Stimulated activated naive B cell treated with anti-CD40 and anti-IgM and Interleukin-4, amounts not matched to agents 10 μg/mL and 1 μg/mL and 100 μg/mL, for 72 hours (primary cell): ENCODE measurements at regions not wholly inside any gene's neighbourhood (a gene's known extent, or its start where the extent isn't known, plus 50 kb on each side); places are given as distances from the start of the nearest gene placed in this dataset.
"Not testable (repeated sequence)": the region's sequence is repeated elsewhere in the genome, so short reads cannot be mapped to it uniquely, and the experiment has no call there.

ENCODE experiments used
- ATAC-seq, 2 donors: fragments of 150-1000 bp; cut with Tn5 transposase; replicated peaks; 2 replicates each; pipeline ENCODE4 v1.10.0; 2021; ENCODE audit warnings: moderate library complexity in 1 of 2
- DNase-seq: peaks from one replicate; pipeline ENCODE4 v3.0.0; 2021
- H3K27ac Mint-ChIP-seq: one replicate; pipeline ENCODE4 v1.8.0; 2022; ENCODE audit warnings: mild to moderate bottlenecking, mixed read lengths
- H3K27me3 Mint-ChIP-seq, 2 donors: one replicate each; pipeline ENCODE4 v1.8.0; 2022; ENCODE audit warnings: mixed read lengths in 2 of 2
- H3K36me3 Mint-ChIP-seq, 2 donors: one replicate each; pipeline ENCODE4 v1.8.0; 2022; ENCODE audit warnings: mixed read lengths in 2 of 2, mild to moderate bottlenecking in 1 of 2
- H3K4me1 Mint-ChIP-seq, 2 donors: one replicate each; pipeline ENCODE4 v1.8.0; 2022; ENCODE audit warnings: mixed read lengths in 2 of 2, mild to moderate bottlenecking in 1 of 2
- H3K4me3 Mint-ChIP-seq, 2 donors: one replicate each; pipeline ENCODE4 v1.8.0; 2022; ENCODE audit warnings: mild to moderate bottlenecking in 2 of 2, mixed read lengths in 2 of 2, moderate library complexity in 1 of 2
- H3K9me3 Mint-ChIP-seq, 2 donors: one replicate each; pipeline ENCODE4 v1.8.0; 2022; ENCODE audit warnings: mixed read lengths in 2 of 2, mild to moderate bottlenecking in 1 of 2

DNA sequence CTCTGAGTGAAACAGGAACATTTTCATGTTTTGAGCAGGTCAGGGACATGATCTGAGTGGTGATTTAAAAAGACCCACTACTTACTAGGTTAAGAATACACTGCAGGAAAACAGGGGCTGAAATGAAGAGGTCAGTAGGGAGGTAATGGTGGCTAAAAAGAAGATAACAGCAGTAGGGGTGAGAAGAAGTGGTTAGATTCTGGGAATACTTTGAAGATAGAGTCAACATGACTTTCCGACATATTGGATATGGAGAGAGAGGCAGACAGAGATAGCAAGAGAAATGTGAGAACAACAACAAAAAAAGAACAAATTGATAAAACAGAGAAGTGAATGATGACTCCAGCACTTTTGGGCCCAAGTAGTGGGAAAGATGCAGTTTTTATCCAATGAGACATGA lies 168.0 kb downstream of the ALX1 start:
- Mint-ChIP-seq H3K27ac (no peak overlapping the region), H3K4me3 (no peak overlapping the region)

DNA sequence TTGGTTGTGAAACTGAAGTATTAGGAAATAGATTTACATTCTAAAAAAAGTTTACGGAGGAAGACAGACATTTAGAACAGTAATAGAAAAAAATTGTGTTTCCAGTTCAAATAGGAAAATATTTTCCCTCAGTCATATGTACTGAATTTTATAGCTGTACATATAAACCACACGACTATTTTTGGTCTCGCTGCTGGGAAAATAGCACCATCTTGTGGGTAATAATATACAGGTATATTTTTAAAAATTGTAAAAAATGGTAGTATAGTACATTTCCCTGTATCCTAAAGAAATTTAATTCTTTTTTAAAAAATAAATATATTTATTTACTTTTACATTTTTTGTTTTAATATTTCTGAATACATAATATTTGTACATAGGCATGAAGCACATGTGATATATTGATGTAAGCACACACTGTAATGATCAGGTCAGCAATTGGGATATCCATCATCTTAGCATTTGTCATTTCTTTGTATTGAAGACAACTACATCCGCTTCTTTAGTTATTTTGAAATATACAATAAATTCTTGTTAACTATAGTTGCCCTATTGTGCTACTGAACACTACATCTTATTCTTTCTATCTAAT lies 168.6 kb downstream of the ALX1 start:
- no peak for DNase-seq
- no peak for ATAC-seq
- no peaks in the 10 kb centered on the region for H3K36me3 Mint-ChIP-seq

More for the DNA sequence above, 168.0 kb downstream of the ALX1 start:
- no peaks in the 10 kb centered on the region for H3K36me3 Mint-ChIP-seq
- DNase-seq (no peak), ATAC-seq (no peak)
- peaks cover 5% of the 10 kb centered on the region in 2 donors for H3K27me3 Mint-ChIP-seq
- H3K9me3 Mint-ChIP-seq, result no peaks in the 10 kb centered on the region
- H3K4me1 Mint-ChIP-seq, result no peaks in the 10 kb centered on the region

DNA sequence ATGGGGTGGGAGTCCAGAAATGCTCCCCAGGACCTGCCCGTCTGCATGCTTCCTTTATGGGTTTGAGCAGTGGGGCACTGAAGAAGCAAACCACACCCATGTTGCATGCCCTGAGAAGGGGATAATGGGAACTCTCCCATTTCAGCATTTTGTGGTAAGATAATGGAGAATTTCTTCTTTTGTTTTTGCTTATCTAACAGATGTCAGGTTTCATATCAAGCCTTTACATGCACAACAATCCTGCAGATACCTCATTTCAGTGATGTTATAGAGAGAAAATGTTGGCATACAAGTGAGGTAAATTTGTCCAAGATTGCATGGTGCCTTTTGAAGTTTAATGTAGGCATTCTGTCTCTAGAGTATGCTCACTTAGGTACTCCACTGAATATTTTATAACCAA lies 177.0 kb downstream of the ALX1 start:
- ATAC-seq (no peak), DNase-seq (no peak)
- Mint-ChIP-seq H3K9me3 (no peaks in the 10 kb centered on the region), H3K4me1 (no peaks in the 10 kb centered on the region), H3K27ac (no peak overlapping the region), H3K27me3 (no peaks in the 10 kb centered on the region), H3K4me3 (no peak overlapping the region), H3K36me3 (no peaks in the 10 kb centered on the region)

More for the DNA sequence above, 168.6 kb downstream of the ALX1 start:
- no peaks in the 10 kb centered on the region for H3K9me3 Mint-ChIP-seq
- no peaks in the 10 kb centered on the region for H3K4me1 Mint-ChIP-seq
- no peak overlapping the region for H3K4me3 Mint-ChIP-seq
- H3K27ac Mint-ChIP-seq, result no peak overlapping the region
- peaks cover 5% of the 10 kb centered on the region in 2 donors for H3K27me3 Mint-ChIP-seq

DNA sequence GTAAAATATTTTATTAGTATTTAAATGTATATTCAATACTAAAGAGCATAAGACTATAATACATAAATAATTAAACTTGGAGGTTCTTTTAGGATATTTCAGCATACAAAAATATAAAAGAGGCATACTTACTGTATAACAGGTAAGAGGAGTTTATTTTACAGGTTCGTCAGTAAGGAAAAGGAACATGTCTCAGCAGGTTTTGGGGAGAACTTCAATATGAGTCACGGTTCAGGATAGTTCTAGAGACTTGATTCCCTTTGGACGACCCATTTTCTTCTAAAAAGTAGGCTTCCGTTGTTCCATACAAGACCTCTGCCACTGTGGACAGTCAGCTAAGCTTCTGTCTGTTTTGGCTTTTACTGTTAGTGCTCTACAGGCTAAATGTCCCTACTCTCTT lies 181.1 kb downstream of the ALX1 start:
- ATAC-seq, result no peak
- no peaks in the 10 kb centered on the region for H3K27me3 Mint-ChIP-seq
- H3K9me3 Mint-ChIP-seq, result no peaks in the 10 kb centered on the region
- no peak overlapping the region for H3K27ac Mint-ChIP-seq
- no peaks in the 10 kb centered on the region for H3K4me1 Mint-ChIP-seq
- DNase-seq, result no peak
- no peak overlapping the region for H3K4me3 Mint-ChIP-seq
- H3K36me3 Mint-ChIP-seq, result no peaks in the 10 kb centered on the region

DNA sequence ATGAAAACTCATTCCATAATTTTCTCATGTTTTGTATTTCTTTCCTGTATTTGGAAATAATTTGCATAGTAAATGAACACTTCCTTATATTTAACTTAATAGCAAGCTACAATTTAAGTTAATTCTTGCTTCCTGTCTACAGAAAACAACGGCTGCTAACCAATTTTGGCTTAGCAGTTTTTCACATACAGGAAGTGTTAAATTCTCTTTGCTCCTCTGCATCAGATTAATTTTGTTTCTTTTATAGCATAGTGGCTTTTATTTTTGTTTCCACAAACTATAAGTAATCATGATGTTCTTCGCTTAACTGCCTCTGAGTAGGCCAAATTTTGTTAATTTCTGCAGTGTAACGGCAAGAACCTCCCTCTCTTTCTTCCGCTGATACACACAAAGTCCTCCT lies 182.9 kb downstream of the ALX1 start:
- Mint-ChIP-seq H3K36me3 (no peaks in the 10 kb centered on the region), H3K9me3 (no peaks in the 10 kb centered on the region), H3K27ac (no peak overlapping the region), H3K4me1 (no peaks in the 10 kb centered on the region), H3K27me3 (no peaks in the 10 kb centered on the region), H3K4me3 (no peak overlapping the region)
- no peak for DNase-seq
- ATAC-seq, result no peak

DNA sequence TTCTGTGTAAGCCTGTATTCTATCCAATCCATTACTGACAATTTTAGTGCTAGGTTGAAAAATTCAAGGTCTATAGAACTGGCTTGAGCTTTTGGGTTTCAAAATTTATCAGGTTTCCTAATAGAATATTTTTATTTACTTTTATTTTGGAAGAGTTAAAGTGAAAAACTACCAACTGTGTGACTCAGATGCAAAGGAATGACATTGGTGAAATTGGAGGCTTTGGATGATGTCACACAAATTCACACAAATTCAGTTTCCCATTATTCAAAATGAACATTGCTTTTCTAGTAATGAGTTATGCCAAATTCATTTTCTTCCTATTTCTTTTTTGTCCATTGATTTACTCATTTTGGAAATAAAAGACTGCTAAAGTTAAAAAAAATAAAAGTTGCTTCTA lies 186.9 kb downstream of the ALX1 start:
- H3K27me3 Mint-ChIP-seq, result peaks cover 5% of the 10 kb centered on the region in 2 donors
- DNase-seq, result no peak
- no peak overlapping the region for H3K4me3 Mint-ChIP-seq
- no peaks in the 10 kb centered on the region for H3K36me3 Mint-ChIP-seq
- peaks cover 9 to 16% of the 10 kb centered on the region in 2 donors for H3K4me1 Mint-ChIP-seq
- H3K27ac Mint-ChIP-seq, result no peak overlapping the region
- H3K9me3 Mint-ChIP-seq, result peaks cover 0 to 5% of the 10 kb centered on the region in 2 donors
- no peak for ATAC-seq

DNA sequence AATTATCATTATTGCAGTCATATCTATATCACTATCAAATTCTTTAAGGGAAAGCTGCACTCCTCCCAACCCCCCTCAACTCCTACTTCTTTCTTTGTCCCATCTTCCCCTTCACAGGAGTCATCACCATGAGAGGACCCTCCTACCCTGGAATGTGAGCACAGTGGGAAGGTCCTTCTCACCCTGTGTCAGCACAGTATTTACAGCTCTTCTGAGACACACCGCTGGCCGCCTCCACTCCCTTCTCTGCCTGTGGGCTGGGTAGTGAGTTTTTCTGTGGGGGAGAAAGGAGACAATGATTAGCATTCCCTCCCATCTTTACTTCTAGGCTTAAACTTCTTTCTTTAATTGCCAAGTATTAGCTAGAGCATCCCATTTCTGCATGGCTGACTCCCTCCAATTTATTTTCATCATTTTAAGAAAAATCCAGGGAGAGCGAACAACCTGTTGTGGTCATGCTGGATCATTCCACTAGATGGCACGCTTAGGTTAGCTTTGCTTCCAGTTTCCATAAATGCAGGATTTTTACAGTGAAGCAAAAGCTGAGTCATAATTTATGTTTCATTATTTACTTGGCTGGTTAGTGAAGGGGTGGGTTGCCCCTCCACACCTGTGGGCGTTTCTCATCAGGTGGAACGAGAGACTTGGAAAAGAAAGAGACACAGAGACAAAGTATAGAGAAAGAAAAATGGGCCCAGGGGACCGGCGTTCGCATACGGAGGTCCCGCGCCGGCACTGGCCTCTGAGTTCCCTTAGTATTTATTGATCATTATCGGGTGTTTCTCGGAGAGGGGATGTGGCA lies 188.5 kb downstream of the ALX1 start:
- DNase-seq (peak; percentile 7), ATAC-seq (peak; percentile 76 to 79)
- H3K4me1 Mint-ChIP-seq, result peaks cover 9 to 16% of the 10 kb centered on the region in 2 donors
- H3K4me3 Mint-ChIP-seq, result peak overlapping the region; percentile 77 to 83
- peak overlapping the region; percentile 71 for H3K27ac Mint-ChIP-seq
- peaks cover 5% of the 10 kb centered on the region in 2 donors for H3K27me3 Mint-ChIP-seq
- H3K36me3 Mint-ChIP-seq, result no peaks in the 10 kb centered on the region
- peaks cover 0 to 5% of the 10 kb centered on the region in 2 donors for H3K9me3 Mint-ChIP-seq

DNA sequence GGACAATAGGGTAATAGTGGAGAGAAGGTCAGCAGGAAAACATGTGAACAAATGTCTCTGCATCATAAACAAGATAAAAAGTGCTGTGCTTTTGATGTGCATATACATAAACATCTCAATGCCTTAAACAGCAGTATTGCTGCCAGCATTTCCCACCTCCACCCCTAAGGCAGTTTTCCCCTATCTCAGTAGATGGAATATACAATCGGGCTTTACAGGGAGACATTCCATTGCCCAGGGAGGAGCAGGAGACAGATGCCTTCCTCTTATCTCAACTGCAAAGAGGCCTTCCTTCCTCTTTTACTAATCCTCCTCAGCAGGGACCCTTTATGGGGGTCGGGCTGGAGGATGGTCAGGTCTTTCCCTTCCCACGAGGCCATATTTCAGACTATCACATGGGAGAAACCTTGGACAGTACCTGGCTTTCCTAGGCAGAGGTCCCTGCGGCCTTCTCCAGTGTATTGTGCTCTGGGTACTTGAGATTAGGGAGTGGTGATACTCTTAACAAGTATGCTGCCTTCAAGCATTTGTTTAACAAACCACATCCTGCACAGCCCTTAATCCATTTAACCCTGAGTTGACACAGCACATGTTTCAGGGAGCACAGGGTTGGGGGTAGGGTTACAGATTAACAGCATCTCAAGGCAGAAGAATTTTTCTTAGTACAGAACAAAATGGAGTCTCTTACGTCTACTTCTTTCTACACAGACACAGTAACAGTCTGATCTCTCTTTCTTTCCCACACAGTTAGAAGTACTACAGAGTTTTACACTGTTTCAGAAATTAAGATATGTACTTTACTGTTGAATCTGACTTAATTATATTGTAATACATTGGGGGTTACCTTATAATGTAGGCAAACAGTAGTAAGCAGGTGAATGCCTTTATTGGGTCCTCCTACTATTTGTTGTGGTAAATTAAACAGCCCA lies 189.4 kb downstream of the ALX1 start:
- H3K27me3 Mint-ChIP-seq, H3K9me3 Mint-ChIP-seq, ATAC-seq, DNase-seq, H3K36me3 Mint-ChIP-seq: not testable (repeated sequence)
- Mint-ChIP-seq H3K4me1 (peaks cover 9 to 16% of the 10 kb centered on the region in 2 donors), H3K4me3 (peak overlapping the region; percentile 77 to 83), H3K27ac (peak overlapping the region; percentile 71)

DNA sequence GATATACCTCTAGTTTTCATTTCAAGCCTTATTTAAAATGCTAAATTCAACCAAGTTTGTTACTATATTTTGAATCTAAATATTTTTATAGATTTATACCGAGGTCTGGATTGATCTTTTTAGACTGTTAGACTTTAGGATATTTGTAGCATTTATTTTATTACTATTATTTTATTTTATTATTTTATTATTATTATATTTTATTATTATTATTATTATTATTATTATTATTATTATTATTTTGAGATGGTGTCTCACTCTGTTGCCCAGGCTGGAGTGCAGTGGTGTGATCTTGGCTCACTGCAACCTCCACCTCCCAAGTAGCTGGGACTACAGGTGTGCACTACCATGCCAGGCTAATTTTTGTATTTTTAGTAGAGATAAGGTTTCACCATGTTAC lies 195.3 kb downstream of the ALX1 start:
- H3K9me3 Mint-ChIP-seq, H3K4me1 Mint-ChIP-seq, H3K4me3 Mint-ChIP-seq, H3K27ac Mint-ChIP-seq, H3K36me3 Mint-ChIP-seq, H3K27me3 Mint-ChIP-seq, ATAC-seq, DNase-seq: not testable (repeated sequence)

DNA sequence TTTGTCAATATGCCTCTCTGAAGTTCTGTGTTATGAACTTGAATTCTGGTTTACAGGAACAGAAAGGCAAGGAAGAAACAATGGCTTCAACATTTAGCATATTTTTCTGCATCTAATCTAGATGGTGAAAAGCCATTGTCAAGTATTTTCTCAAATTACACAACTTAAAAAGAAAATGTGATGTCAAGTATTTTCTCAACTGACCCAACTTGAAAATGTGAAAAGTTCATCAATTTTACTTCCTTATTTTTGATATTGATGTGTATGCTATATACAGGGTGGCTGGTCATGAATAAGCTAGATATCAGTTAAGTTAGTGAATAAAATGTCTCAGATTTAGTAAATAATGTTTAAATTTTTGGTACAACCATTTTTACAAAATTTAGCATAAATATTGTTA lies 196.7 kb downstream of the ALX1 start:
- ATAC-seq (no peak), DNase-seq (no peak)
- no peak overlapping the region for H3K4me3 Mint-ChIP-seq
- H3K27me3 Mint-ChIP-seq, result no peaks in the 10 kb centered on the region
- no peak overlapping the region for H3K27ac Mint-ChIP-seq
- no peaks in the 10 kb centered on the region for H3K9me3 Mint-ChIP-seq
- no peaks in the 10 kb centered on the region for H3K4me1 Mint-ChIP-seq
- no peaks in the 10 kb centered on the region for H3K36me3 Mint-ChIP-seq

DNA sequence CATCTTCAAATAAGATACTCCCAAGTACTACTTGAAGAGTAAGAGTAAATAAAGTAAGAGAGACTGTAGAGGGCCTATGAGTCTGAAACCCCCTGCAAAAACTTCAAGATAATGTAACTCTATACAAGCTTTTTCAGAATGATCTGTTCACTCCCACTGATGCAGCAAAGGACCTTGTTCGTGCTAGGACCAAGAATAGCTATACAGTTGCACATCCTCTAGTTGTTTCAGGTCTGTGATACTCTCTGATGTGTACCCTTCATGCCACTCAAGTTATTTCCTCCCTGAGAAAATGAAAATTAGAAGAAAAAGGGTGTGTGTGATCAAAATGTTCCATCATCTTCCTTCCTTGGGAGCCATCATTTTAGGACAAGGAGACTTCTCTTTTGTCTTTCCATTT lies 204.4 kb downstream of the ALX1 start:
- no peak overlapping the region for H3K4me3 Mint-ChIP-seq
- H3K27ac Mint-ChIP-seq, result no peak overlapping the region
- no peaks in the 10 kb centered on the region for H3K9me3 Mint-ChIP-seq
- DNase-seq (no peak), ATAC-seq (peak; percentile 36 to 48)
- no peaks in the 10 kb centered on the region for H3K36me3 Mint-ChIP-seq
- no peaks in the 10 kb centered on the region for H3K4me1 Mint-ChIP-seq
- no peaks in the 10 kb centered on the region for H3K27me3 Mint-ChIP-seq

DNA sequence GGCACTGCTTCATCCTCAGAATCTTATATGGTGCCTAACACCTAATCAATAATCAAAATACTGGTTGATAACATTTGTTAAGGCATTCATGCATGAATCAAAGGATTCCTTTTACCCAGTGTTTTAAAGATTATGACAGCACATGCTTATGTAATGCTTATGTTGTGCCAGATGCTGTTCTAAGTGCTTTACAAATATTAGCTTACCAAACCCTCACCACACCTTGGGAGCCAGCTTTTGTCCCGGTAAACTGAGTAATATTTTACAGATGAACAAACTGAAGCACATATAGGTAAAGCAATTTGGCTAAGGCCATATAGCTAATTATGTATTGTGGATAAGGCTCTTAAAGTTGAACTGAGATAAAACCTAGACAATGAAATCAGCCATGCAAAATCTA lies 209.2 kb downstream of the ALX1 start:
- ATAC-seq, result no peak

DNA sequence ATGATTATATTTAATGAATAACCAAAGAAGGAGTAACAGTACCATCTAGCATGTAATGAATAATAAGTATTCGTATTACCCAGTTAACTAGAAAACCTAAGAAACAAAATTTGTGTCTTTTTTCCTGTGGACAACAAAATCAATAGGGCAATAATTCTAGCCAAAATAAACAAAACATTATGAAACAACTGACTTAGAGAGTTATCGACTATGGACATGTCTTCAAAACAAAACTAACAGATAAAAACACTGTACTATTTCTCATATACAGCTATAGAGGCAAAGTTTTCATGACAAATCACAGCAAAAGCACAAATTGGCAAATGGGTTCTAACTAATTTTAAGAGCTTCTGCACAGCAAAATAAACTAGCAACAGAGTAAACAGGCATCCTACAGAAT lies 224.1 kb downstream of the ALX1 start:
- no peak overlapping the region for H3K27ac Mint-ChIP-seq
- peaks cover 0 to 2% of the 10 kb centered on the region in 2 donors for H3K9me3 Mint-ChIP-seq
- no peaks in the 10 kb centered on the region for H3K27me3 Mint-ChIP-seq
- ATAC-seq (no peak), DNase-seq (no peak)
- no peak overlapping the region for H3K4me3 Mint-ChIP-seq
- no peaks in the 10 kb centered on the region for H3K36me3 Mint-ChIP-seq
- H3K4me1 Mint-ChIP-seq, result peaks cover 2% of the 10 kb centered on the region in 2 donors

More for the DNA sequence above, 209.2 kb downstream of the ALX1 start:
- Mint-ChIP-seq H3K36me3 (no peaks in the 10 kb centered on the region), H3K27ac (no peak overlapping the region), H3K9me3 (peaks cover 5 to 6% of the 10 kb centered on the region in 2 donors), H3K4me1 (no peaks in the 10 kb centered on the region), H3K27me3 (no peaks in the 10 kb centered on the region), H3K4me3 (no peak overlapping the region)
- DNase-seq, result no peak

DNA sequence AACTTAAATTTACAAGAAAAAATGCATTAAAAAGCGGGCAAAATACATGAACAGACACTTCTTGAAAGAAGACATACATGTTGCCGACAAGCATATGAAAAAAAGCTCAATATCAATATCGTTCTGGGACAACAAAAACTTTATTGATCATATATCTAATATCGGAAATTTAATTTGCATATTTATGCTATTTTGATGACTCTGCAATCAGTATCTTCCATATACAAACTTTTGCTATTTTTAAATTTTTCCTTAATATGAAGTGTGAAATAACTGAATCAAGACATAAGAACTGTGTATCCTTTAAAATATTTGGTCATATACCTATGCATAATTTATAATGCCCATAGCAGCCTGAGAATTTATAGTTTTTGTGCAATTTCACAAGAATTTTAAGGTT lies 224.6 kb downstream of the ALX1 start:
- H3K4me1 Mint-ChIP-seq, result peaks cover 4 to 6% of the 10 kb centered on the region in 2 donors

More for the DNA sequence above, 224.6 kb downstream of the ALX1 start:
- Mint-ChIP-seq H3K9me3 (peaks cover 0 to 2% of the 10 kb centered on the region in 2 donors), H3K27me3 (no peaks in the 10 kb centered on the region), H3K36me3 (no peaks in the 10 kb centered on the region), H3K4me3 (no peak overlapping the region), H3K27ac (no peak overlapping the region)
- no peak for ATAC-seq
- no peak for DNase-seq
